Vagina (tissue), 2 donors: ENCODE measurements at regions not wholly inside any gene's neighbourhood (a gene's known extent, or its start where the extent isn't known, plus 50 kb on each side); places are given as distances from the start of the nearest gene placed in this dataset.

Experiments used
- DNase-seq, 2 donors: peaks; one replicate each; pipeline ENCODE4 v3.0.0-alpha.2; 2017; ENCODE audit errors: extremely low spot score in 2 of 2
- H3K27ac ChIP-seq: fragments of 200-600 bp; sonication (generic); one replicate; pipeline ENCODE4 v1.5.1; 2019
- H3K27me3 ChIP-seq: fragments of 200-600 bp; sonication (generic); one replicate; pipeline ENCODE4 v1.5.1; 2019
- H3K36me3 ChIP-seq, 2 donors: fragments of 200-600 bp; sonication (generic); one replicate each; pipeline ENCODE4 v1.5.1; 2017 to 2019
- H3K4me1 ChIP-seq: fragments of 200-600 bp; sonication (generic); one replicate; pipeline ENCODE4 v1.5.1; 2019
- H3K4me3 ChIP-seq, 2 donors: fragments of 200-600 bp; sonication (generic); 1 replicate in 1 of 2; 2 replicates in 1 of 2; pipeline ENCODE4 v1.5.1; 2016 to 2019
- H3K9me3 ChIP-seq: fragments of 200-600 bp; sonication (generic); one replicate; pipeline ENCODE4 v1.5.1; 2019
- CTCF ChIP-seq, 3 experiments: fragments of 450-650 bp in 2 of 3; fragments of 200-600 bp in 1 of 3; sonication (generic) in 1 of 3; IDR thresholded peaks; one replicate each; pipeline ENCODE4 v1.5.1; 2017 to 2019; ENCODE audit warnings: antibody characterized with exemption in 3 of 3, mild to moderate bottlenecking in 2 of 3, moderate library complexity in 2 of 3
- POLR2A ChIP-seq, 2 donors: fragments of 450-650 bp; IDR thresholded peaks; one replicate each; pipeline ENCODE4 v1.6.1; 2017; ENCODE audit warnings: antibody characterized with exemption in 2 of 2, mild to moderate bottlenecking in 2 of 2, moderate library complexity in 2 of 2
- POLR2AphosphoS5 ChIP-seq, 2 donors: sonication (generic); formaldehyde crosslinking; IDR thresholded peaks; one replicate each; pipeline ENCODE4 v1.9.0; 2017; ENCODE audit warnings: antibody characterized with exemption in 2 of 2, mild to moderate bottlenecking in 2 of 2, low read depth in 1 of 2; ENCODE audit not compliant: insufficient read depth in 1 of 2
- intact Hi-C: fragments of 100-400 bp; cut with DNase I; formaldehyde crosslinking; loops from one replicate; pipeline ENCODE4 v1.15.1; 2023

- TF ChIP-seq POLR2A (IDR thresholded peaks at IDR 0.05): no peak
- TF ChIP-seq POLR2AphosphoS5 (IDR thresholded peaks at IDR 0.05; ENCODE audit: insufficient read depth in 1 of 2, low read depth in 1 of 2): no peak
- TF ChIP-seq CTCF (IDR thresholded peaks at IDR 0.05): no peak
- Histone ChIP-seq H3K4me1 (no peaks in the 10 kb centered on the region), H3K9me3 (no peaks in the 10 kb centered on the region), H3K27ac (no peak overlapping the region), H3K27me3 (no peaks in the 10 kb centered on the region), H3K4me3 (no peak overlapping the region), H3K36me3 (no peaks in the 10 kb centered on the region)
- DNase-seq: no peak
- intact Hi-C loops: no loop called here
These were observed 430.4 kb downstream of the MTX2 start for GRCh38 chr2:176699644-176700043.

DNA sequence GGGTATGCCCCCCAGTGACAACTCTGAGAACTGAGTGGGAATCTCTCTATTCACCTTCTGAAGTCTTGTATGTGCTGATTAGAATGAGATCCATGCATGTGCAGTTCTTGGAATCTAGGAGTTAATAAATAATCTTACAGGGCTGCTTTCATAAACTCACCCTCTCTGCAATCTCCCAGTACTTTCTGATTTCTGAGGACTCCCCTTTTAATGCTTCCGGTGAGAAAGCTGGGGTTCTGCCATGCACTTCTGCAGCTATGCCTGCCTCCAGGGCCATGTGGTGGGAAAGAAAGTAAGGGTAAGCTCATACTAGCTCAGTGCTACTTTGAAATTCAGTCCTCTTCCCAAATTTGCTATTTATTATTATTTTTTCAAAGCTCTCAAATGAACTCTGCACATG lies 432.9 kb downstream of the MTX2 start:
- no peaks in the 10 kb centered on the region for H3K4me1 ChIP-seq
- H3K36me3 ChIP-seq: no peaks in the 10 kb centered on the region
- intact Hi-C loops: no loop called here
- no peak overlapping the region for H3K27ac ChIP-seq
- no peak for DNase-seq
- H3K9me3 ChIP-seq: no peaks in the 10 kb centered on the region
- no peak for TF ChIP-seq CTCF (IDR thresholded peaks at IDR 0.05)
- no peak for TF ChIP-seq POLR2AphosphoS5 (IDR thresholded peaks at IDR 0.05; ENCODE audit: insufficient read depth in 1 of 2, low read depth in 1 of 2)
- no peak for TF ChIP-seq POLR2A (IDR thresholded peaks at IDR 0.05)
- H3K27me3 ChIP-seq: no peaks in the 10 kb centered on the region
- no peak overlapping the region for H3K4me3 ChIP-seq

GRCh38 chr2:176704282-176704858 lies 435.1 kb downstream of the MTX2 start:
- DNase-seq: no peak
- H3K4me1 ChIP-seq: no peaks in the 10 kb centered on the region
- TF ChIP-seq POLR2A (IDR thresholded peaks at IDR 0.05): no peak
- no peak for TF ChIP-seq CTCF (IDR thresholded peaks at IDR 0.05)
- TF ChIP-seq POLR2AphosphoS5 (IDR thresholded peaks at IDR 0.05; ENCODE audit: insufficient read depth in 1 of 2, low read depth in 1 of 2): no peak
- H3K4me3 ChIP-seq: no peak overlapping the region
- intact Hi-C loops: no loop called here
- no peaks in the 10 kb centered on the region for H3K36me3 ChIP-seq
- H3K9me3 ChIP-seq: no peaks in the 10 kb centered on the region
- H3K27ac ChIP-seq: no peak overlapping the region
- H3K27me3 ChIP-seq: no peaks in the 10 kb centered on the region

DNA sequence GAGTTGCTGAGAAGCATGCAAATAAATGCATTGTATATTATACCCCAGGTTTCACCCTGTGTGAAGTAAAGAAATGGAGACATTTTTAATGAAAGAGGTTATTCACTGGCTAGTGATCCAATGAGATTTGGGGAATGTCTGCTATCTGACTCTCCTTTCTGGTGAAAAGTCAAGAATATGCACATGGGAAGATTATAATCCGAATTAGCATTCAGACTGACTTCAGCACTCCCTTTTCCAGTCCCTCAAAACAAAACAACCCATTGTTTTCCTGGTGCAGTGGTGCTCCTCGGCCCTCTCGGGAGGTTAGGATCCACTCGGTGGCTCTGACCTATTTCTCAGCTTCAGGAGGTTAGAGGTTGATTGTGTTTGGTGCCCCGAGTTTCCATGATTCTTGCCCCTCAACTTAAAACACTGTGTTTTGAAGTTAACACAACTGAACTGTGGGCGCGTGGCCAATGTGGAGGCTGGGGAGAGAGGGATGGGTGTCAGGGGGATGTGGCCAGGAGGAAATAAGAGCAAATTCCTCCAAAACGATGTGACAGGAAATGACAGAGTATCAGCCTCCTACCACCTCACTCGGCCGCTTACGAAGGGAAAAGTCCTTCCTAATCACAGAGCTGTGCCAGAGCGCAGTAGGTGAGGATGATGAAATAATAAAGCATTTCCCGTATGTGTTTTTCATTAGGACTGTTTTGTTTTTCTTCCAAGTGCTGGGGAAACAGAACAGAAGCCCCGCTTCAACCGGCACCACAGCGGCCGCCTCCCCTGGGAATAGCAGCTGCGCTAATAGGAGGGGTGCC lies 440.1 kb downstream of the MTX2 start:
- no peaks in the 10 kb centered on the region for H3K27me3 ChIP-seq
- H3K36me3 ChIP-seq: no peaks in the 10 kb centered on the region
- TF ChIP-seq POLR2A (IDR thresholded peaks at IDR 0.05) (no peak), CTCF (IDR thresholded peaks at IDR 0.05) (no peak), POLR2AphosphoS5 (IDR thresholded peaks at IDR 0.05; ENCODE audit: insufficient read depth in 1 of 2, low read depth in 1 of 2) (no peak)
- H3K4me3 ChIP-seq: no peak overlapping the region
- no peaks in the 10 kb centered on the region for H3K4me1 ChIP-seq
- no peaks in the 10 kb centered on the region for H3K9me3 ChIP-seq
- intact Hi-C loops: no loop called here
- H3K27ac ChIP-seq: no peak overlapping the region
- no peak for DNase-seq

DNA sequence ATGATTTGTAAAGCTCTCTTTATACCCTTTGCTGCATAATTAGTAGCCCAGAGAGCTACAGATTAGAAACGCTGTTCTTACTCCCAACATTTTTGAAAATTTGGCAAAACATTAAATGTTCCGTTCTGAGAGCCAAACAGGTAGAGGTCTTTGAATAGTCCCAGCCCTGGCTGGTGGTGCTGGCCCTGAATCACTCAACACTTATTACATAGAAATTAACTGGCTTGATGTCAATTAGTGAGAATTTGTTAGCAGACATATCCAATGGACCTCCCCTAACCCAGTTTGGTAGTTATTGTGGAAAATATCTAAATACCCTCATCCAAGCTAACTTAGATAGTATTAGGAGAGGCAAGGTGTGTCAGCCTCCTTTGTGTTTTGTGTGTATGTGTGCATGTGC lies 440.7 kb downstream of the MTX2 start:
- TF ChIP-seq CTCF (IDR thresholded peaks at IDR 0.05) (no peak), POLR2AphosphoS5 (IDR thresholded peaks at IDR 0.05; ENCODE audit: insufficient read depth in 1 of 2, low read depth in 1 of 2) (no peak), POLR2A (IDR thresholded peaks at IDR 0.05) (no peak)
- H3K4me1 ChIP-seq: no peaks in the 10 kb centered on the region
- intact Hi-C loops: no loop called here
- H3K27ac ChIP-seq: no peak overlapping the region
- no peaks in the 10 kb centered on the region for H3K36me3 ChIP-seq
- no peaks in the 10 kb centered on the region for H3K9me3 ChIP-seq
- H3K4me3 ChIP-seq: no peak overlapping the region
- H3K27me3 ChIP-seq: no peaks in the 10 kb centered on the region
- no peak for DNase-seq
